Ishikawa (cell line): ENCODE measurements at regions not wholly inside any gene's neighbourhood (a gene's known extent, or its start where the extent isn't known, plus 50 kb on each side); places are given as distances from the start of the nearest gene placed in this dataset.

ENCODE experiments used
- CEBPB ChIP-seq: IDR thresholded peaks from 2 replicates; pipeline ENCODE4 v1.6.1; 2012
- CREB1 ChIP-seq: IDR thresholded peaks from 2 replicates; pipeline ENCODE4 v1.6.1; 2012; ENCODE audit warnings: low read depth
- EGR1 ChIP-seq: IDR thresholded peaks from 2 replicates; pipeline ENCODE4 v1.6.1; 2012
- EP300 ChIP-seq: IDR thresholded peaks from 2 replicates; pipeline ENCODE4 v1.6.1; 2012; ENCODE audit warnings: borderline replicate concordance
- FOXM1 ChIP-seq: IDR thresholded peaks from 2 replicates; pipeline ENCODE4 v1.6.1; 2012; ENCODE audit warnings: low read depth, borderline replicate concordance
- NFIC ChIP-seq: IDR thresholded peaks from 2 replicates; pipeline ENCODE4 v1.6.1; 2012
- RAD21 ChIP-seq: IDR thresholded peaks from 2 replicates; pipeline ENCODE4 v1.6.1; 2012; ENCODE audit warnings: low read depth
- TAF1 ChIP-seq: IDR thresholded peaks from 2 replicates; pipeline ENCODE4 v1.6.1; 2012; ENCODE audit warnings: low read depth, mild to moderate bottlenecking
- TCF12 ChIP-seq: IDR thresholded peaks from 2 replicates; pipeline ENCODE4 v1.6.1; 2012; ENCODE audit warnings: low read depth
- TEAD4 ChIP-seq: IDR thresholded peaks from 2 replicates; pipeline ENCODE4 v1.6.1; 2012
- YY1 ChIP-seq: IDR thresholded peaks from 2 replicates; pipeline ENCODE4 v1.6.1; 2012; ENCODE audit warnings: low read depth
- ZBTB7A ChIP-seq: IDR thresholded peaks from 2 replicates; pipeline ENCODE4 v1.6.1; 2012; ENCODE audit warnings: low read depth
- TF ChIP-seq, protein P1 (sequence below): IDR thresholded peaks from 2 replicates; pipeline ENCODE4 v1.6.1; 2012
- TF ChIP-seq, protein P2 (sequence below): IDR thresholded peaks from 2 replicates; pipeline ENCODE4 v1.6.1; 2012; ENCODE audit warnings: low read depth, mild to moderate bottlenecking
- TF ChIP-seq, protein P3 (sequence below): IDR thresholded peaks from 2 replicates; pipeline ENCODE4 v1.6.1; 2012

DNA sequence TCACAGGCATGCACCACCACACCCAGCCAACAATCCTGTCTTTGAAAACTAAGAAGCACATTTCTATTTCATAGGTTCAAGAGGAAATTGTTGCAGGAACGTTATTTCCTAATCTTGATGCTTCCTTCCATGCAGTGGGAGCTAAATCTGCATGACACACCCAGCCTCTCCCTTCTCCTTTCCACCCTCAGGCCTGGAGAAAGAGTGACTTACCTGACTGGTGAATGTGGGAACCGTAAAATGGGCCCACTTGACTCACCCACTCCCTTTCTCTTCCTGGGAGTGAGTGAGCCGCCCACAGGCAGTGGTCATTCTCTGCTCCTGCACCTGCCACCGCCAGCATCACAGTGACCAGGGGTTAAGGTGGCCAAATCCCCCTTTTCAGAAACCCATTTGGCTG, 78.2 kb downstream of the C9orf50 start:
- TF ChIP-seq RAD21 (no peak), TAF1 (no peak), EGR1 (no peak), FOXM1 (no peak), ZBTB7A (no peak), CREB1 (no peak), YY1 (no peak), CEBPB (no peak), TCF12 (no peak), NFIC (no peak), EP300 (no peak), TEAD4 (no peak)
- TF ChIP-seq, protein P1, sequence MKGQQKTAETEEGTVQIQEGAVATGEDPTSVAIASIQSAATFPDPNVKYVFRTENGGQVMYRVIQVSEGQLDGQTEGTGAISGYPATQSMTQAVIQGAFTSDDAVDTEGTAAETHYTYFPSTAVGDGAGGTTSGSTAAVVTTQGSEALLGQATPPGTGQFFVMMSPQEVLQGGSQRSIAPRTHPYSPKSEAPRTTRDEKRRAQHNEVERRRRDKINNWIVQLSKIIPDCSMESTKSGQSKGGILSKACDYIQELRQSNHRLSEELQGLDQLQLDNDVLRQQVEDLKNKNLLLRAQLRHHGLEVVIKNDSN: no peak
- TF ChIP-seq, protein P2, sequence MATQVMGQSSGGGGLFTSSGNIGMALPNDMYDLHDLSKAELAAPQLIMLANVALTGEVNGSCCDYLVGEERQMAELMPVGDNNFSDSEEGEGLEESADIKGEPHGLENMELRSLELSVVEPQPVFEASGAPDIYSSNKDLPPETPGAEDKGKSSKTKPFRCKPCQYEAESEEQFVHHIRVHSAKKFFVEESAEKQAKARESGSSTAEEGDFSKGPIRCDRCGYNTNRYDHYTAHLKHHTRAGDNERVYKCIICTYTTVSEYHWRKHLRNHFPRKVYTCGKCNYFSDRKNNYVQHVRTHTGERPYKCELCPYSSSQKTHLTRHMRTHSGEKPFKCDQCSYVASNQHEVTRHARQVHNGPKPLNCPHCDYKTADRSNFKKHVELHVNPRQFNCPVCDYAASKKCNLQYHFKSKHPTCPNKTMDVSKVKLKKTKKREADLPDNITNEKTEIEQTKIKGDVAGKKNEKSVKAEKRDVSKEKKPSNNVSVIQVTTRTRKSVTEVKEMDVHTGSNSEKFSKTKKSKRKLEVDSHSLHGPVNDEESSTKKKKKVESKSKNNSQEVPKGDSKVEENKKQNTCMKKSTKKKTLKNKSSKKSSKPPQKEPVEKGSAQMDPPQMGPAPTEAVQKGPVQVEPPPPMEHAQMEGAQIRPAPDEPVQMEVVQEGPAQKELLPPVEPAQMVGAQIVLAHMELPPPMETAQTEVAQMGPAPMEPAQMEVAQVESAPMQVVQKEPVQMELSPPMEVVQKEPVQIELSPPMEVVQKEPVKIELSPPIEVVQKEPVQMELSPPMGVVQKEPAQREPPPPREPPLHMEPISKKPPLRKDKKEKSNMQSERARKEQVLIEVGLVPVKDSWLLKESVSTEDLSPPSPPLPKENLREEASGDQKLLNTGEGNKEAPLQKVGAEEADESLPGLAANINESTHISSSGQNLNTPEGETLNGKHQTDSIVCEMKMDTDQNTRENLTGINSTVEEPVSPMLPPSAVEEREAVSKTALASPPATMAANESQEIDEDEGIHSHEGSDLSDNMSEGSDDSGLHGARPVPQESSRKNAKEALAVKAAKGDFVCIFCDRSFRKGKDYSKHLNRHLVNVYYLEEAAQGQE: no peak
- TF ChIP-seq, protein P3, sequence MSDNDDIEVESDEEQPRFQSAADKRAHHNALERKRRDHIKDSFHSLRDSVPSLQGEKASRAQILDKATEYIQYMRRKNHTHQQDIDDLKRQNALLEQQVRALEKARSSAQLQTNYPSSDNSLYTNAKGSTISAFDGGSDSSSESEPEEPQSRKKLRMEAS: no peak

DNA sequence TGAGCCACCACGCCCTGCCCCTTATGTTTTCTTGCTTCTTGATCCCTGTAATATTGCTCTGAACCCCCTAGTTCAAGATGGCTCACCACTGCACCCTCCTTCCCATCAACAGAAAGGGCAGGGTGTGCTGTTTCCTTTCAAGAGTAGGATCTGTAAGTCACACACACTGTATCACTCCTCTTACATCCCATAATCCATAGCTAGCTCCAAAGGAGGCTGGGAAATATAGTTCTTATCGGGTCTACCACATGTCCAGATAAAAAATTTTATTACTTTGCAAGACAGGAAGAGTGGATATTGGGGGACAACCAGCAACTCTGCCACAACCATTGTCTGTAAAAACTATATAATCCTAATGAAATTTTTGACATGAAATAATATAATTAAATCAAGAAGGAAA, 79.6 kb downstream of the C9orf50 start:
- TF ChIP-seq CEBPB: no peak
- TF ChIP-seq CREB1: no peak
- TF ChIP-seq TCF12: no peak
- TF ChIP-seq, protein P3: no peak
- TF ChIP-seq YY1: no peak
- TF ChIP-seq RAD21: no peak
- TF ChIP-seq TAF1: no peak
- TF ChIP-seq TEAD4: no peak
- TF ChIP-seq EGR1: no peak

DNA sequence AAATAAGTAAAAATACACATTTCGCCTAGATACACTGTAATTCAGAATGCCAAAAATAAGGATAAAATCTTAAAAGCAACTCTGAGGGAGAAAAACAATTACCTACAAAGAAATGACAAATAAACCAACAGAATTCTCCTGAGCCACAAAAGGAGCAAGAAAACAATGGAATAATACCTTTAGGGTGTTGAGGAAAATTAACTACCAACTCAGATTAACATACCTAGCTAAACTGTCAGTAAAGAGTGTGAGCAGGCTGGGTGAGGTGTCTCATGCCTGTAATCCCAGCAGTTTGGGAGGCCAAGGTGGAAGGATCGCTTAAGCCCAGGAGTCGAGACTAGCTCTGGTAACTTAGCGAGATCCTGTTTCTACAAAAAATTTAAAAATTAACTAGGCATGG, 81.5 kb downstream of the C9orf50 start:
- no peak for TF ChIP-seq CREB1
- no peak for TF ChIP-seq FOXM1
- TF ChIP-seq, protein P2: no peak
- TF ChIP-seq NFIC: no peak
- TF ChIP-seq, protein P3: no peak
- TF ChIP-seq, protein P1: no peak
- no peak for TF ChIP-seq TAF1
- TF ChIP-seq EGR1: no peak
- TF ChIP-seq CEBPB: no peak
- TF ChIP-seq TCF12: no peak
- TF ChIP-seq TEAD4: no peak
- TF ChIP-seq EP300: no peak
- no peak for TF ChIP-seq YY1
- no peak for TF ChIP-seq RAD21
- no peak for TF ChIP-seq ZBTB7A

DNA sequence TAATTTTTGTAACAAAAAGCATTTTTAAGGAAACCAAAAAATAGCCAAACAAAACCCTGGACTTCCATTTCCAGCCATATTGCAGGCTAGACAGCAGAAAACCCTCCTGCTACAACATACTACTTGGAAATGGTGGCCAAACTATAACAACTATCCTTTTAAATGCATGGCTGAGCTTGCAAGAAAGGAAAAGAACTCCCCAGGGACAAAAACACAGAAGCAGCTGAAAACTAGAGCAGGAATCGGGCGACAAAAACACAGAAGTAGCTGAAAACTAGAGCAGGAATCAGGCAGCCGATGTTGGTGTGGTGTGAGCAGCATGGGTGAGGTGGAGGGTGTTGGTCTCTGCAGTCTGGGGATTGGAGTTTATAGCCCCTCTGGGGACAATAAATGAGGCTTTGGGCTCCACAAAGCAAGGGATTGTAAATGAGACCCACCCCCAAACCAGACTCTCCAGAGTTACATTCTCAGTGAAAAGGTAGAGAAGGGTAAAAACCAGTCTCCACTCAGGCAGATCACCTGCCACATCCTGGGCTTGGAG, 95.2 kb downstream of the C9orf50 start:
- TF ChIP-seq YY1 (no peak), FOXM1 (no peak), ZBTB7A (no peak), EP300 (no peak), TAF1 (no peak), CREB1 (no peak), RAD21 (no peak), NFIC (no peak), EGR1 (no peak), TEAD4 (no peak), TCF12 (no peak), CEBPB (no peak)
- TF ChIP-seq, protein P3: no peak
- TF ChIP-seq, protein P1: no peak
- TF ChIP-seq, protein P2: no peak
